ENCODE measurements at regions not wholly inside any gene's neighbourhood (a gene's known extent, or its start where the extent isn't known, plus 50 kb on each side); places are given as distances from the start of the nearest gene placed in this dataset.

- DNase-seq (ENCODE audit: low spot score): no peak
Measured at GRCh38 chrX:69027181-69028005, 137.9 kb downstream of the PJA1 start.

- no peak for DNase-seq (ENCODE audit: low spot score)
Measured at GRCh38 chrX:69025802-69026301, 139.4 kb downstream of the PJA1 start.

GRCh38 chrX:69024931-69025330, 140.3 kb downstream of the PJA1 start:
- no peak for DNase-seq (ENCODE audit: low spot score)

- no peak for DNase-seq (ENCODE audit: low spot score)
Measured at GRCh38 chrX:69024161-69024736, 141.0 kb downstream of the PJA1 start.

- DNase-seq (ENCODE audit: low spot score): no peak
Measured at GRCh38 chrX:69022430-69022829, 142.8 kb downstream of the PJA1 start.

GRCh38 chrX:69021141-69021960, 143.9 kb downstream of the PJA1 start:
- no peak for DNase-seq (ENCODE audit: low spot score)

- DNase-seq (ENCODE audit: low spot score): no peak
Measured at GRCh38 chrX:69020316-69020715, 144.9 kb downstream of the PJA1 start.

- no peak for DNase-seq (ENCODE audit: low spot score)
Measured at GRCh38 chrX:69019073-69019890, 146.0 kb downstream of the PJA1 start.

GRCh38 chrX:69018416-69019072, 146.7 kb downstream of the PJA1 start:
- DNase-seq (ENCODE audit: low spot score): no peak

GRCh38 chrX:69016293-69016941, 148.8 kb downstream of the PJA1 start:
- DNase-seq (ENCODE audit: low spot score): no peak

- DNase-seq (ENCODE audit: low spot score): no peak
Measured at GRCh38 chrX:69015564-69016292, 149.5 kb downstream of the PJA1 start.

GRCh38 chrX:69015156-69015555, 150.1 kb downstream of the PJA1 start:
- DNase-seq (ENCODE audit: low spot score): no peak

GRCh38 chrX:69014200-69014599, 151.1 kb downstream of the PJA1 start:
- DNase-seq (ENCODE audit: low spot score): no peak

- no peak for DNase-seq (ENCODE audit: low spot score)
Measured at GRCh38 chrX:69010339-69010738, 154.9 kb downstream of the PJA1 start.

GRCh38 chrX:69000877-69001276, 164.4 kb downstream of the PJA1 start:
- no peak for DNase-seq (ENCODE audit: low spot score)

GRCh38 chrX:68999931-69000330, 165.3 kb downstream of the PJA1 start:
- no peak for DNase-seq (ENCODE audit: low spot score)

- DNase-seq (ENCODE audit: low spot score): no peak
Measured at GRCh38 chrX:68999356-68999755, 165.9 kb downstream of the PJA1 start.

GRCh38 chrX:68998716-68999115, 166.5 kb downstream of the PJA1 start:
- DNase-seq (ENCODE audit: low spot score): no peak

GRCh38 chrX:68997911-68998310, 167.3 kb downstream of the PJA1 start:
- DNase-seq (ENCODE audit: low spot score): no peak

GRCh38 chrX:68997511-68997910, 167.7 kb downstream of the PJA1 start:
- no peak for DNase-seq (ENCODE audit: low spot score)
